PC-3 (cell line): ENCODE measurements at regions not wholly inside any gene's neighbourhood (a gene's known extent, or its start where the extent isn't known, plus 50 kb on each side); places are given as distances from the start of the nearest gene placed in this dataset.

ENCODE experiments used
- ATAC-seq: fragments of 200-7000 bp; cut with Tn5 transposase; 2 replicates; pipeline ENCODE4 v1.9.1; 2020; ENCODE audit warnings: mild to moderate bottlenecking, moderate library complexity
- BruUV-seq: library from RNA; stranded (reverse); fragments of 400-500 nt; replicated peaks from 2 replicates; lab custom pipeline; 2021; lab: Mats Ljungman, UMichigan
- CTCF ChIA-PET: fragments of 300-600 bp; sonication (Branson Sonifier 250); formaldehyde crosslinking; loops from one replicate; lab custom pipeline; 2022; ENCODE audit warnings: antibody characterized with exemption; lab: Charles Lee
- POLR2A ChIA-PET: fragments of 300-600 bp; sonication (Branson Sonifier 250); formaldehyde crosslinking; loops from one replicate; lab custom pipeline; 2022; ENCODE audit warnings: antibody characterized with exemption; ENCODE audit not compliant: unreplicated experiment; lab: Charles Lee
- DNase-seq: peaks from one replicate; pipeline ENCODE4 v3.0.0-alpha.2; 2015
- H2AFZ ChIP-seq: fragments of 300-600 bp; sonication (generic); 2 replicates; pipeline ENCODE4 v1.6.0; 2016; ENCODE audit warnings: antibody characterized with exemption, low read length
- H3F3A ChIP-seq: fragments of 300-600 bp; sonication (generic); one replicate; pipeline ENCODE4 v1.6.0; 2017; ENCODE audit warnings: antibody characterized with exemption, low read length, control low read depth, mild to moderate bottlenecking; ENCODE audit not compliant: unreplicated experiment
- H3K27ac ChIP-seq: fragments of 300-600 bp; sonication (generic); 2 replicates; pipeline ENCODE4 v1.5.1; 2016; ENCODE audit warnings: mild to moderate bottlenecking, low read length
- H3K27me3 ChIP-seq: fragments of 300-600 bp; sonication (generic); 2 replicates; pipeline ENCODE4 v1.6.1; 2016; ENCODE audit warnings: low read length, mixed read lengths
- H3K36me3 ChIP-seq: fragments of 300-600 bp; sonication (generic); 2 replicates; pipeline ENCODE4 v1.6.1; 2016; ENCODE audit warnings: low read depth, mixed run types, low read length, mixed read lengths
- H3K4me1 ChIP-seq: fragments of 300-600 bp; sonication (generic); 2 replicates; pipeline ENCODE4 v1.5.1; 2016; ENCODE audit warnings: low read length; ENCODE audit not compliant: insufficient read depth
- H3K4me2 ChIP-seq: fragments of 300-600 bp; sonication (generic); 2 replicates; pipeline ENCODE4 v1.6.0; 2016; ENCODE audit warnings: low read length
- H3K4me3 ChIP-seq: fragments of 300-600 bp; sonication (generic); 2 replicates; pipeline ENCODE4 v1.5.1; 2016; ENCODE audit warnings: mild to moderate bottlenecking, low read length, mixed read lengths
- H3K79me2 ChIP-seq: fragments of 300-600 bp; sonication (generic); 2 replicates; pipeline ENCODE4 v1.6.1; 2017; ENCODE audit warnings: low read length, mixed read lengths
- H3K9ac ChIP-seq: fragments of 300-600 bp; sonication (generic); 2 replicates; pipeline ENCODE4 v1.6.0; 2016; ENCODE audit warnings: mild to moderate bottlenecking, low read length
- H3K9me2 ChIP-seq: fragments of 300-600 bp; sonication (generic); replicated peaks from 2 replicates; pipeline ENCODE4 v1.6.1; 2016; ENCODE audit warnings: mixed run types, low read length, mixed read lengths
- H3K9me3 ChIP-seq: fragments of 300-600 bp; sonication (generic); 2 replicates; pipeline ENCODE4 v1.6.1; 2016; ENCODE audit warnings: low read length, mixed read lengths
- H4K20me1 ChIP-seq: fragments of 300-600 bp; sonication (generic); 2 replicates; pipeline ENCODE4 v1.6.1; 2016; ENCODE audit warnings: low read length, mixed read lengths
- CTCF ChIP-seq: fragments of 300-600 bp; sonication (generic); conservative IDR thresholded peaks from 2 replicates; pipeline ENCODE4 v1.5.1; 2017; ENCODE audit warnings: antibody characterized with exemption, low read depth, mild to moderate bottlenecking, low read length
- EZH2 ChIP-seq: fragments of 300-600 bp; sonication (generic); IDR thresholded peaks from one replicate; pipeline ENCODE4 v1.6.1; 2017; ENCODE audit warnings: antibody characterized with exemption, mild to moderate bottlenecking, low read length; ENCODE audit not compliant: unreplicated experiment
- EZH2phosphoT487 ChIP-seq: fragments of 300-600 bp; sonication (generic); IDR thresholded peaks from 2 replicates; pipeline ENCODE4 v1.6.1; 2018; ENCODE audit warnings: mild to moderate bottlenecking, antibody characterized with exemption, low read length, borderline replicate concordance
- intact Hi-C: fragments of 100-400 bp; cut with micrococcal nuclease; formaldehyde crosslinking; loops from 2 replicates; pipeline ENCODE4 v1.9.0; 2023

GRCh38 chr7:54838175-54838910, 79.3 kb upstream of the SEC61G start:
- peak; percentile 88 for DNase-seq

GRCh38 chr7:54839575-54840213, 80.7 kb upstream of the SEC61G start:
- no peak for TF ChIP-seq EZH2phosphoT487
- TF ChIP-seq CTCF: peak; percentile 90
- Histone ChIP-seq H3K4me3 (no peak overlapping the region), H3K27me3 (no peaks in the 10 kb centered on the region), H3K27ac (peak overlapping the region; percentile 96), H3K4me2 (peak overlapping the region; percentile 71), H3K36me3 (no peaks in the 10 kb centered on the region), H3K9ac (peak overlapping the region; percentile 70), H3K79me2 (no peaks in the 10 kb centered on the region), H3K9me2 (no peaks in the 10 kb centered on the region), H3K4me1 (peaks cover 69% of the 10 kb centered on the region), H2AFZ (peak overlapping the region; percentile 21; the same call in 1 of the 2 replicates), H4K20me1 (no peaks in the 10 kb centered on the region), H3F3A (peaks cover 9% of the 10 kb centered on the region), H3K9me3 (no peaks in the 10 kb centered on the region)
- peak; percentile 78 for DNase-seq
- POLR2A ChIA-PET: no interaction called here
- CTCF ChIA-PET: interaction anchor here (1.0 to 3.2 kb wide), 3 partner anchors 51 to 416 kb away, joined by 3 to 31 read pairs (median 3); no protein-coding TSS in a partner anchor
- peak; percentile 74 for ATAC-seq
- intact Hi-C loops: loop anchor here (1.0 to 5.0 kb wide), 6 partner anchors 35 to 416 kb away; no protein-coding TSS in a partner anchor
- no TSS peak for BruUV-seq

More at GRCh38 chr7:54838175-54838910, 79.3 kb upstream of the SEC61G start:
- Histone ChIP-seq H3K4me1 (peaks cover 59% of the 10 kb centered on the region), H3K9me3 (no peaks in the 10 kb centered on the region), H3K9me2 (no peaks in the 10 kb centered on the region), H3K36me3 (no peaks in the 10 kb centered on the region), H3K27ac (peak overlapping the region; percentile 96), H4K20me1 (no peaks in the 10 kb centered on the region), H3K79me2 (no peaks in the 10 kb centered on the region), H3K27me3 (no peaks in the 10 kb centered on the region), H3K4me3 (no peak overlapping the region), H3K9ac (peak overlapping the region; percentile 70), H2AFZ (peak overlapping the region; percentile 21), H3K4me2 (peak overlapping the region; percentile 71), H3F3A (peaks cover 9% of the 10 kb centered on the region)
- no peak for TF ChIP-seq CTCF
- no peak for TF ChIP-seq EZH2
- TF ChIP-seq EZH2phosphoT487: no peak
- TSS peak; percentile 36 for BruUV-seq
- ATAC-seq: peak; percentile 70
- ChIA-PET POLR2A (interaction anchor here (0.5 to 0.6 kb wide), 4 partner anchors 215 to 733 kb away, joined by 3 to 16 read pairs (median 3); no protein-coding TSS in a partner anchor), CTCF (interaction anchor here (0.8 to 3.2 kb wide), 4 partner anchors 50 to 416 kb away, joined by 3 to 31 read pairs (median 7); no protein-coding TSS in a partner anchor)
- intact Hi-C loops: loop anchor here (1.0 to 2.0 kb wide), 4 partner anchors 13 to 294 kb away; no protein-coding TSS in a partner anchor
